Liver (tissue), 7 donors: ENCODE measurements at regions not wholly inside any gene's neighbourhood (a gene's known extent, or its start where the extent isn't known, plus 50 kb on each side); places are given as distances from the start of the nearest gene placed in this dataset.
"Not testable (repeated sequence)": the region's sequence is repeated elsewhere in the genome, so short reads cannot be mapped to it uniquely, and the experiment has no call there.

ENCODE experiments used
- DNase-seq: peaks from one replicate; pipeline ENCODE4 v3.0.0-alpha.2; 2017; ENCODE audit warnings: low spot score
- H3K27ac ChIP-seq, 2 donors: one replicate each; pipeline ENCODE4 v1.7.0; 2013; ENCODE audit warnings: inconsistent platforms in 2 of 2, low read length in 2 of 2, control low read depth in 1 of 2, low read depth in 1 of 2, mild to moderate bottlenecking in 1 of 2
- H3K27me3 ChIP-seq, 4 donors: one replicate each; pipeline versions ENCODE4 v1.6.1 to v1.7.0; 2013; ENCODE audit warnings: low read length in 3 of 4, inconsistent platforms in 1 of 4, mild to moderate bottlenecking in 1 of 4, moderate library complexity in 1 of 4; ENCODE audit not compliant: control insufficient read depth in 4 of 4, insufficient read depth in 4 of 4
- H3K36me3 ChIP-seq, 4 donors: one replicate each; pipeline versions ENCODE4 v1.6.1 to v1.7.0; 2013; ENCODE audit warnings: low read length in 3 of 4, mild to moderate bottlenecking in 3 of 4, low read depth in 1 of 4, moderate library complexity in 1 of 4; ENCODE audit not compliant: control insufficient read depth in 4 of 4, insufficient read depth in 3 of 4
- H3K4me1 ChIP-seq, 4 donors: one replicate each; pipeline versions ENCODE4 v1.6.1 to v1.7.0; 2013; ENCODE audit warnings: low read length in 3 of 4, mild to moderate bottlenecking in 3 of 4, moderate library complexity in 1 of 4; ENCODE audit not compliant: control insufficient read depth in 4 of 4, insufficient read depth in 4 of 4
- H3K4me3 ChIP-seq, 3 donors: one replicate each; pipeline versions ENCODE4 v1.6.1 to v1.7.0; 2013; ENCODE audit warnings: low read length in 3 of 3, control low read depth in 1 of 3, low read depth in 1 of 3, mild to moderate bottlenecking in 1 of 3
- H3K9ac ChIP-seq, 2 donors: one replicate each; pipeline ENCODE4 v1.7.0; 2013; ENCODE audit warnings: low read length in 2 of 2, mild to moderate bottlenecking in 2 of 2, moderate library complexity in 2 of 2, control low read depth in 1 of 2, low read depth in 1 of 2
- H3K9me3 ChIP-seq, 4 donors: one replicate each; pipeline versions ENCODE4 v1.6.1 to v1.7.0; 2013; ENCODE audit warnings: low read length in 3 of 4; ENCODE audit not compliant: control insufficient read depth in 4 of 4
- RAD21 ChIP-seq, 2 donors: IDR thresholded peaks; 2 replicates each; pipeline ENCODE4 v1.6.1; 2016; ENCODE audit warnings: antibody characterized with exemption in 2 of 2, mild to moderate bottlenecking in 2 of 2
- WGBS: extraction: QIAGEN DNeasy Blood & Tissue Kit; methylation state at CpG from one replicate; pipeline ENCODE4 v1.1.7; 2013; 5-methylcytosine and 5-hydroxymethylcytosine counted together
- donor health status: healthy.
- donor health status: healthy.
- donor health status: healthy.
- donor health status: healthy.

DNA sequence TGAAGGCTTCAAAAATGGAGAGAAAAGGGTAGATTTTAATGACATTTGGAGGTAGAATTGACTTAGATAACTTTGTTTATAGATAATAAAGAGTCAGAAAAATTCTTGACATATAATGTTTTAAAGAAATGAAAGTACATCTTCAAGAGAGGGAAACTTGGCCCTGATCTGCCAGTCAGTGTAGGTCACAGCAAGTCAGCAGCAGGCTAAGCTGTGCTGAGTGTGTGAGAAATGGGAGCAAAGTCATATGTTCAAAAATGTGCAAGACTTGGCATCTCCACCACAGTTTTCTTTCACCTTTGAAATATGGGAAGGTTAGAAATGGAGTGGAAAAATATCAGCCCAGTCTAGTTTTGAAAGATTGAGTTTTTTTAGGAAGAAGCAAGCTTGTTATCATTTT, 1761.3 kb downstream of the KHDRBS2 start:
- H3K27me3 ChIP-seq, H3K4me1 ChIP-seq, H3K9ac ChIP-seq, H3K4me3 ChIP-seq, H3K36me3 ChIP-seq, DNase-seq, H3K27ac ChIP-seq, H3K9me3 ChIP-seq: not testable (repeated sequence)

DNA sequence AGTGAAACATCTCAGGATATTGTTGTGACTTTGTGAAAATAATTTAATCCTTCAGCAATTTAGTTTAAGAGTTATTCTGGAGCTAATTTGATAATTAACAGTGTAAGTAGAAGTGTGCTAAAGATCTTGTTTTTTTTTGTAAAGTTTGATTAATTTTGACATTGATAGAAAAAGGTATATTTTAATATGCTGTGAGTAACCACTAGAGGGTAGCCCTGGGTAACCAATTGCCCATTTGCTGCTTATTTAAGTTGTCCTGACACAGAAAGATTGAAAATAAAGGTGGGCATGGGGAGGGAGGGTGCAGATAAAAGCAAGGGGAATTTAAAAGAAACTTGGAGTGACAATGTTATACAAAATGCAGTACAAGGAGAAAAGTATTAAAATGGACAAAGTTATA, 1808.3 kb downstream of the KHDRBS2 start:
- not testable (repeated sequence) for H3K27ac ChIP-seq, H3K9ac ChIP-seq, DNase-seq, H3K36me3 ChIP-seq, H3K4me1 ChIP-seq, H3K4me3 ChIP-seq, H3K27me3 ChIP-seq, H3K9me3 ChIP-seq
- TF ChIP-seq RAD21 (IDR thresholded peaks at IDR 0.05), result peak in 1 of 2 donors; percentile 12

DNA sequence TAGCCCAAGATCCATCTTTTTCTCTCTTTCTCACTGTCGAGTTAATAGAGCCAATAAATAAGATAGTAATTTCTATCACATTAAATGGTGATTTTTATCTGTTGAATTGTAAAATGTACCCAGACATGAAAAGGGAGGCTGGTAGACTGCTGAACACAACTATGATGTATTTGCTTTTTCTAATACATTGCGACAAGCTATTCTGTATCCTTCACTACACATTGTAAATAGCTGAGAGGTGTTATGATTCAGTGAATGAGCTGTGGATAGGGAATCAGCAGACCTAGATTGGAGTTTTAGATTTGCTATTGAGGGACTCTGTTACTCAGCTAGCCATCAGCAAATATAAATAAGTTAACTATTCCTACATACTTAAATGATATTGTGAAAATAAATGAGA, 1812.2 kb downstream of the KHDRBS2 start:
- DNase-seq, H3K4me1 ChIP-seq, H3K9me3 ChIP-seq, H3K27me3 ChIP-seq, H3K9ac ChIP-seq, H3K36me3 ChIP-seq, H3K4me3 ChIP-seq, H3K27ac ChIP-seq: not testable (repeated sequence)
- WGBS, result 88% methylated on average over 2 of the region's 2 CpGs

DNA sequence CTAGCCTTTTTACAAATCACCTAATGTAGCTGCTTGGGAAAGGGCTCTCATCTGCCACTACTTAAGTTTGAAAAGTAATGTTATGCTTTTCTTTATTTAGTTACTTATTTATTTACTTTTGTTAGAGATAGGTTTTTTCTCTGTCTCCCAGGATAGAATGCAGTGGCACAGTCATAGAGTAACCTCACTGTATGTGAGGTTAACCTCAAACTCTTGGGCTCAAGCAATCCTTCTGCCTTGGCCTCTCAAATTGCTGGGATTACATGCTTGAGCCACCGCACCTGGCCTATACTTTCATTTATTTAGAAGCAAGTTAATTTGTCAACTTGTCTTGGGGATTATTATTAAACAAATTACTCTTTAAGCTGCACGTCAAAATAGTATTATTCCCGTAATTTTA, 1814.6 kb downstream of the KHDRBS2 start:
- not testable (repeated sequence) for H3K9ac ChIP-seq, H3K27ac ChIP-seq, H3K4me1 ChIP-seq, DNase-seq, H3K4me3 ChIP-seq, H3K9me3 ChIP-seq, H3K27me3 ChIP-seq, H3K36me3 ChIP-seq
- WGBS, result 87% methylated on average over 3 of the region's 3 CpGs

DNA sequence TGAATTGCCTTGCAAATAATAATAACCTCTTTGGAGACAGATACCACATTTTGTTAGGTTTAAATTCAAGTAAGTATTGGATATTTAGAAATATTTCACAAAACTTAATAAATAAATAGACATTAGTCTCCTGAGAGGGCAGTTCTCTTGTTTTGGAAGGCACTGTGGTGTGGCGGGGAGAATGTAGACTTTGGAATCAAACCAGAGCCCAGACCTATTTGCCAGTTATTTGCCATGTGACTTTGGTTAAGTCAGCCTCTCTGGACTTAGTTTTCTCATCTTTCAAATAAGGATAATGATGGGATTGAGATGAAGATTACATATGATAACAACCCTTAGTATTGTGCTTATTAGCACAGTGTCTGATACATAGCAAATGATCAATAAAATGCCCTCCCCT, 1835.6 kb downstream of the KHDRBS2 start:
- DNase-seq, H3K4me1 ChIP-seq, H3K9ac ChIP-seq, H3K4me3 ChIP-seq, H3K27me3 ChIP-seq, H3K9me3 ChIP-seq, H3K27ac ChIP-seq, H3K36me3 ChIP-seq: not testable (repeated sequence)
- 38% methylated on average over 1 of the region's 1 CpG for WGBS

DNA sequence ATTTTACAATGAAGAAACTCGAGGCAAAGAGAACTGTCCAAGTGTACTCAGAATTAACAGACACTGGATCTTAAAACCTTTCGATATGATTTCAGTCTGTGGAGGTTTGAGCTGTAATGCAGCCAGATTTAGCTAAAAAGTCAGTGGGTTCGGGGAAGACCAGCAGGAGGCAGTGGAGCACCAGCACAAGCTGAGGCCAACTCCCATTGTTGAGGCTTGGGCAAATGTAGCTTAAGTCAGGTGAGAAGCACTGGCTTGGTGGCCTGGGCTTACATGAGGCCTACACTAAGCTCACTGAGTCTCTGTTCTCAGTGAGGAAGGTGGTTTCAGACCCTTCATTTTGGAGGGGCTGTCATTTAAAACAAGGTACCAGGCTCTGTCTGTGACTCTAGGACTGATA, 1841.5 kb downstream of the KHDRBS2 start:
- not testable (repeated sequence) for H3K36me3 ChIP-seq, H3K9me3 ChIP-seq, H3K4me3 ChIP-seq, H3K4me1 ChIP-seq, H3K9ac ChIP-seq, H3K27me3 ChIP-seq, DNase-seq, H3K27ac ChIP-seq
- WGBS, result 69% methylated on average over 2 of the region's 3 CpGs

DNA sequence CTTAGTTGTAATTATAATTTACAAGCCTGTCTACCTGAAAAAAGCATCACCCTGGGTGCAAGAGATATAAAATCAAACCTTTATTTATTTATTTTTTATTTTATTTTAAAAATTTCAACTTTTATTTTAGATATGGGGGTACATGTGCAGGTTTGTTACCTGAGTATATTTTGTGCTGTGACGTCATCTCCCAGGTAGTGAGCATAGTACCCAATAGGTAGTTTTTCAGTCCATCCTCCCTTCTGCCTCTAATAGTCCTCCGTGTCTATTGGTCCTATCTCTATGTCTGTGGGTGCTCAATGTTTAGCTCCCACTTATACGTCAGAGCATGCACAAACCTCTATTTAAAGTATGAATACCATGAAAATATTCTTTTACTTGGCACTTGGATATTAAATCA, 1846.3 kb downstream of the KHDRBS2 start:
- H3K4me3 ChIP-seq, H3K27me3 ChIP-seq, H3K36me3 ChIP-seq, H3K27ac ChIP-seq, H3K4me1 ChIP-seq, DNase-seq, H3K9ac ChIP-seq, H3K9me3 ChIP-seq: not testable (repeated sequence)
- 80% methylated on average over 3 of the region's 3 CpGs for WGBS

DNA sequence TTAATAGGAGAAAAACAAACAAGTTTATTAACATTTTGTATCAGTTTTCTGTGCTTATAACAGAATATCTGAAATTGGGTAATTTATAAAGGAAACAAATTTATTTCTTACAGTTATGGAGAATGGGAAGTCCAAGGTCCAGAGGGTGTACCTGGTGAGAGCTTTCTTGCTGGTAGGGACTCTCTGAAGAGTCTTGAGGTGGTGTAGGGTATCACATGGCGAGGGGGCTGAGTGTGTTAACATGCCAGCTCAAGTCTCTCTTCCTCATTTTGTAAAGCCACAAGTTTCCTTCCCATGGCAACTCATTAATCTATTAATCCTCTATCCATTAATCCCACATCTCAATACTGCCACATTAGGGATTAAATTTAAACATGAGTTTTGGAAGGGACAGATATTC, 1863.3 kb downstream of the KHDRBS2 start:
- WGBS, result 82% methylated on average over 1 of the region's 1 CpG
- not testable (repeated sequence) for H3K9ac ChIP-seq, H3K4me1 ChIP-seq, H3K36me3 ChIP-seq, H3K27ac ChIP-seq, DNase-seq, H3K4me3 ChIP-seq, H3K9me3 ChIP-seq, H3K27me3 ChIP-seq

DNA sequence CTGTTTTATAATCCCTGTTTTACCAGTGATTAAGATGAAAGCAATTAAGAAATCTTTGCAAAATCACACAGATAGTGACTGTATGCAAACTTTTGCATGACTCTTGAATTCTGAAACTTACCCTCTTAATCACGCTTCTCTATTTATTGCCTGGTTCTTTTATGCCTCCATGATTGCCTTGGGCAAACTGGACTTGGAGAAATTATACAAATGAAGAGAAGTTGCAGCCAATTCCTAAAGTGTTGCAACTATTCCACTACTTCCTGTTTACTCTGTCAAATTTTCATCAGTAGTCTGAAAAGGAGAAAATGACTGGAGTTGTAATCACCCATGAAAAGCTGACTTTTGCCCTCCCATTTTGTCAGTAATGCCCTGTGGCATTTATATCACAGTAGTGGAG, 1869.9 kb downstream of the KHDRBS2 start:
- 62% methylated on average over 1 of the region's 1 CpG for WGBS
- not testable (repeated sequence) for H3K9ac ChIP-seq, H3K4me1 ChIP-seq, H3K4me3 ChIP-seq, H3K9me3 ChIP-seq, DNase-seq, H3K27me3 ChIP-seq, H3K36me3 ChIP-seq, H3K27ac ChIP-seq
